GM19043 (cell line): ENCODE measurements at regions not wholly inside any gene's neighbourhood (a gene's known extent, or its start where the extent isn't known, plus 50 kb on each side); places are given as distances from the start of the nearest gene placed in this dataset.
"Not testable (repeated sequence)": the region's sequence is repeated elsewhere in the genome, so short reads cannot be mapped to it uniquely, and the experiment has no call there.

Source experiments
- ATAC-seq: cut with Tn5 transposase; IDR thresholded peaks from one replicate; pipeline ENCODE4 v1.9.1; 2021; ENCODE audit warnings: low read depth; ENCODE audit not compliant: unreplicated experiment

DNA sequence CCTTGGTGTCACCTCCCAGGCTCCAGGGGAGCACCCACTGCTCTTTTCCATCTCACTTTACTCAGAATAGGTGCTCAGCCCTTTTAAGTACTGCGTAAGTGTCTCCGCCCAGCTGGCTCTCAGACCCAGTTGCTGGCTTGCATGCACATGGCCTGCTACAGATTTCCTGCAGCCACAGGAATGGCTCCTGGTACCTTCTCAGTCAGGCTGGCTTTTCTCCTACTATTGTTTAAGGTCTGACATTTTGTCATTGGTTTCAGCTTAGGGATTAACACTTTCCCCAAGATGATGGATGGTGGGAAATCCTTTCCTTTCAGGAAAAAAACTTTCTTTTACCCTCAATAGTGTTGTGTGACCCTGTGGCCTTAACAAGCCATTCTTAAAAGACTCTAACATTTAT, 1652.3 kb upstream of the WWC1 start:
- no peak for ATAC-seq

DNA sequence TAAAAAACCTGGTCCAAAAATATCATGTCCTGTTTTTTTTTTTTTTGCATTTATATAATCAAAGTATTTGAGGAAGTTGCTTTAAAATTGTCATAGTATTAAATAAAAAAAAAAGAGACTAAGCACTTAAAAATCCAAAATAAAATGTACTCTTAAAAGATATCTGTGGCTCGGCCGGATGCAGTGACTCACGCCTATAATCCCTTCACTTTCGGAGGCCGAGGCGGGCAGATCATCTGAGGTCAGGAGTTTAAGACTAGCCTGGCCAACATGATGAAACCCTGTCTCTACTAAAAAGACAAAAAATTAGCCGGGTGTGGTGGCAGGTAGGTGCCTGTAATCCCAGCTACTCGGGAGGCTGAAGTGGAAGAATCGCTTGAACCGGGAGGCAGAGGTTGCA, 1651.3 kb upstream of the WWC1 start:
- not testable (repeated sequence) for ATAC-seq

DNA sequence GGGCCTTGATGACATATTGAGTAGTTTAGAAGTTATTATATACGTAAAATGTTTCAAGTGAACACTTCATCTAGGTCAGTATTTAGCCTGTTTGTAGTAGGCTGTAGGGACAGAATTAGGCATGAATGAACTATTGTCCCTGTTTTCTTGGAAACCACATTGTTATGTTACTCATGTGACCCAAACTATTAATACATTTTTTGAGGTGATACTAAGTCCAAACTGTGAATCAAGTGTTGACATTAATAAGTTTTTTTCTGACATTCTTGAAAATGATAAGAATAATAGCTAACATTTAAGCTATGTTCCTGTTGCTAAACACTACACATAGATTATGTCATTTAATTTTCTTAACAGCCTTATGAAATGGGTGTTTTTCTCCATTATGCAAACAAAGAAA, 1642.7 kb upstream of the WWC1 start:
- no peak for ATAC-seq

DNA sequence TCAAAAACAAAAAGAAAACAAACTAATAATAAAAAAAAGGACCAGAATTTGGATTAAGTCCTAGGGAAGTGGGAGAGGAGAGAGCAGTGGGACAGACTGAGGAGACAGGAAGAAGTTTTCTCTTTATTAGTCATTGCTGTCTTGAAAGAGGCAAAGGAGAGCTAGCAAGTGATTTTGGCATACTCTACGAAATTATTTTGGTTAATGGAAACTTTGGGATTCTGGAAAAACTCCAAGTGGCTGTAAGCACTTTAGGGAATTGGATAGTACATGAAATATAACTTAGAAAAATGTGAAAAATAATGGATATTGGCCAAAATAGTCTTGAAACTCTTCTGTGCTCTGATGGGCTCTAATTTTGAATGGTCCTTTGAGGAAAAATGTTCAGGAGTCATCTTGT, 1641.8 kb upstream of the WWC1 start:
- no peak for ATAC-seq

DNA sequence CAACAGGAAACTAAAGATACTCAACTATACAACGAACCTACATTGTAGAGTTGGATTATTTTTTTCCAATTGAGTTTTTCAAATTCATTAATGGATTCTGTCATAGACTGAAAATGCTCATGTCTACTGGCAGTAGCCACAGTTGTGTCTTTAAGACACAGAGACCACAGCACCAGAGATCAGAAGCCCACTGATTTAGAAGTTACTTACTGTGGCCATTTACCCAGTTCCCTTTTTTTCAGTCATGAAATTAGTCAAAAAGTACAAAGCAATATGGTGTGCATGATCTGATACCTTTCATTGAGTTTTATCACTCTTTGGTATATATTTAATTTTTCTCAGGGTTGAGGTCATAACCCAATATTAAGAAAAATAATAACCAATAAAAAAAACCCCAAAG, 1640.2 kb upstream of the WWC1 start:
- ATAC-seq: no peak

DNA sequence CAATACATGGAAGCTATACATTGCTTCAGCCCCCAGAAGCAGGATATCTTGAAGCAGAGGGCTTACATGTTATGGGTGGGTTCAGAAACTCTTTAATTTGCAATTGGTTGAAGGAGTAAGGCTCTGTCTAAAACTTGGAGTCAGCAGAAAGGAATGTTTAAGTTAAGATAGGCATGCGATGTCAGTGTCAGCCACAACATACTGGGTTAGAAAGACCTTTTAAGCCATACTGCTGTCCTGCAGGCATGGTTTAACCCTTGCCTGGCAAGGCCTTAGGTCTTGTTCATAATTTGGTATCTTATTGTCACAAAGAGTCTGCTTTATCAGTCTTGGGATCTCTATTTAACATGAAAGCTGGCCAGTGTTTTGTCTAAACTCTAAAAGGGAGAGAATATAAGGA, 1619.6 kb upstream of the WWC1 start:
- no peak for ATAC-seq

DNA sequence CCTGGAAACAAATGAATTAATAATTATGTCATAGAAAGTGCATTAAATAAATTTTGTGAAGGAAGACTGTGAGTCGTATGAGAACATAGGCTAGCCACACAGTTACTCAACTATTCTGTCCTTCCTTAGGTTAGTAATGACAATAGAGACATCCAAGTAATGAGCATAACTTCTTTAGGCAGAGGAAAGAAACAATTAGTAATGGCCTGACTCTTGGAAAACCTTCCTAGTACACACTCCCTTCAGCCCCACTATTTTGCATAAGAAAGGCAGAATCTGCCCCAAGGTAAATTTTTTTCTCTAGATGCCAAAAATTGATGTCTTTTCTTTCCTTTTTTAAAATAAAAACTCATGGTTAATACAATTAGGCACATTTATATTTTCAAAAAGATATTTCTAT, 1619.0 kb upstream of the WWC1 start:
- ATAC-seq: no peak

DNA sequence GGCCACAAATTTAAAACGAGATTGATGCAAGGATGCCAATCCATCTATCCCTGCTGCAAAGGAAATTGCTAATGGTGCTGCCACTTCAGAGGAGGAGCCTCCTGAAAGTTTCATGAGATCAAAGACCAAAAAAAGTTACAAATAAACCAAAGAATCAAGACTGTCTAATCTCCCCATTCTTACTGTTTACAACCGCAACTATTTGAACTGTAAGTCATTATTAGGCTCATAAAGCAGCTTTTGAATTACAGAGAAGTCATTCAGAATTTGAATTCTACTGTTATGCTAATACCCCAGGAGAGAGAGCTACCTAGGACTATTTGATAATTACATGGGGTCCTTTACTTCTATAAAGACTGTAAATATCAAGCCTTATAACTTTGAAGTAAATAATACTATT, 1613.6 kb upstream of the WWC1 start:
- no peak for ATAC-seq

DNA sequence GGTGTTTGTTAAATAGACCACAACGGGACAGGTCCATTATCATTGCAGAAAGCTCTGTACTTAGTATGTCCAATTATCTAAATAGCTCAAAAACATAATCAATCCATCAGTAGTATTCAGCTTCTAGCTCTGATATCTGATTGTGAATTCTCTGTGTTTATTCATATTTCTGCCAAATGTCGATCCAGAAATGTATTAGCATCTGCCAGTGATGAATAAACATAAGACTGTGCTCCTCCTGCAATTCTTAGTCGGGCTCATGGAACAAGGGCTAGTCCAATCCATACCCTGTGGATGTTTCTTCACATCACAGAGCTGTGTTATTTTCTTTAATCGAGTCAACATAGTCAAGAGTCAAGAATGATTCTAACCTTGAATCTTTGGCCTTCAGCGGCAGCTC, 1612.1 kb upstream of the WWC1 start:
- ATAC-seq: no peak

DNA sequence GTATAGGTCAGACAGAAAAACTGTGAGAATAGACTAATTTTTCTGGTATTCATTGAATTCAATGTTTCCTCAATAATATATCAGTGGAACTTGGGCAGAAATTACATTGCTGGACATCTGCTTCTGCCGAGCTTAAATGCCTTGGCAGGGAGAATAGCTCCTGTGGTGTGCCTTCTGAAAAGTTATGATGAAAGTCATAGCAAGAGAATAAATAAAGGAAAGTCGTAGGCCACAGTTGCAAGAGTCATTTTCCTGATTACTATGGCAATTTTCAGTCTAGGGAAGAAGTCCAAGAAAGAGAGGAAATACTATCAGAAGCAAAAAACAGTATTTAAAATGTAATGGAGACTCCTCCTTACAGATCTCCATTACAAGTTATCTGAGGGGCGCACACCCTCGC, 1596.1 kb upstream of the WWC1 start:
- ATAC-seq: no peak

DNA sequence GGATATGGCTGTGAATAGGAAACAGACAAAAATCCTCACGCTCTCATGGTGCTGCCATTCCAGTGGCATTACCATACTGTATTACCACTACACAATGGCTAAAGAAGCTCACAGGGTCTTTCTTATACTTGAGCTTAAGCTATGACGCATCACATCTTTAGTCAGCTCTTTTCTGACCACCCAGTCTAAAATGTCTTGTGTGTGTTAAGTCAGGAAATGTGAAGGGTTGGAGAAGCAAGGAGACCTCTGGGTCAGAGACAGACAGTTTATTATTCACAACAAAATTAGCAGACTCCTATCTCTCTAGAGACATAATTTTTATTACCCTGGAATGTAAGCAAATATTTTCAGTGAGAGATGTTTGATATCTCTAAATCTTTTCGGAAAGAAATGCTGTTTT, 1583.2 kb upstream of the WWC1 start:
- ATAC-seq: no peak

DNA sequence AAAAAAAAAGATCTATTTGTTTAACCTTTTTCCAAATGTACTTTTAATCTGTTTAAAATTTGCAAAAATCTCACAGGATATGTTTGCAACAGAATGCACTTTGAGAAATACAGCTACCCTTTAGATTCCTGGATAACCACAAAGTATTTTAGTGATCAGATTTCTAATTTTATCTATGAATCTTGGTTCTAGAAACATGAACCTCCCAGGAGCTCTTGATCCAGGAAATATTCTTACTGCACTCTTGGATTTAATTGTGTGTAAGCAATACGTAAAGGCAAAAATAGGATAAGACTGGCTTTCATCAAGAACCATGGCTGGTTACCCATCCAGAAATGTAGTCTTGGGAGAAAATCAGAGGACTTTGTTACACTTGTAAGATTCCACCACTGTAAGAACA, 1581.8 kb upstream of the WWC1 start:
- ATAC-seq: no peak

DNA sequence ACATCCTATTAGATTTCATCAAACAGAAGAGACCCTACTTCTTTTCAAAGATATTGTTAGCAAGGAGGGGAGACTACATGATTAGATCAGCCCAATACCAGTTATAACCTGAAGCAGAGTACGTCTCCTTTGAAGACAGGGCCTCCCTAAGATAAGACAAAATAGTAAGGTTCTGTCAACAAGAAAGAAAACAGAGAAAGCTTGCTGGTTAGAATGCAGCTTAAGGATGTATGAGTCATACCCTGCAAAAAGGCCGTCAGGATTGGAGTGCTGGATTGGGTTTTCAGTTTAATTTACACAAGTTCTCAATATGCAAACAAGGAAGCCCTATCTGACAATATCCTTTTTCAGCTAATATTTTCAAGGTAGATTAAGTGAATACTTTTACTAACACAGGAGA, 1581.2 kb upstream of the WWC1 start:
- ATAC-seq: no peak

DNA sequence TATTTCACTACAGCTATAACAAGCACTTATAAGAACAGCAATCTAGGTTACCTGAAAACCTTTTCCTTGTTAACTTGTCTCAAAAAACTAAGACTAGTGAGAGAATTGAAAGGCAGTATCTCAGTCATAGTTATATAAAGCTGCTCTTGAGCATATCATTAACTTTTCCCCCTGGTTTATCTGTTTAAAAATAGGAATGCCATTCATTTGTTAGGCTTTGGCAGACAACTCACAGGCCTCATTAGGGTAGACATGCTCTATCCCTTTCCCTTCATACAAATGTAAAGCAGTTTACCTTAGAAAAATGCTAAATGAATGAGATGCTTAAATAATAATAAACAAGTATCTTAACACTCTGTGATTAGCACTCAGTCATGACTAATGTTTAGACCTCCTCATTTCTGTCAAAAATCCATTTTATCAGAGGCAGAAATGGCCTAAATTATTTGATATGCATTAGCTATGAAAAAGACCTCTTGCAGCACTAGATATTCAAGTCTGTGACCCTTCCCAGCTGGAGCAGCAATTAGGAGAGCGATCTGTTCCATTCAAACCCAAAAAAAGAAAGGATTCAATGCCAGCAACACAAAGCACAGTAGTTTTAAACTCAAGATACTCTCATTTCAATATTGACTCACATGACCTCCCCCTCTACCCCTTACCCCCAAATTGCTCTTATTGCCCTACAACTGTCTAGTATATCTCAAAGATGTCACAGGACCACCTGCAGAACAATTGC, 1578.8 kb upstream of the WWC1 start:
- no peak for ATAC-seq

DNA sequence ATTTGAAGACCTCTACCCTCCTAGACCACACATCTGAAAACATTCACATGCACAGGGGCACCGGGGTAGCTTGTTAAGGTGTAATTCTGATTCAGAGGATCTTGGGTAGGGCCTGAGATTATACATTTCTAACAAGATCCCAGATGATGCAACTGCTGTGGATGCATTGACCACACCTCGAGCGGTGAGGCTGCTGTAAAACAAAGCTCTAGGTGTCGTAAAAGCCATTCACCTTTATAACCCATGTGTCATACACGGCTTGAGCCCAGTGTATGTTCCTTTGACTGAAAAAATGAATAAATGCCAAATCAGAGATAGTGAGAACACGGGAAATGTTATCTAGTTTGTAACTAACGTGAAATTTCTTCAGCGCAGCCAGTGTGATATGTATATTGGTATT, 1578.2 kb upstream of the WWC1 start:
- ATAC-seq: no peak

DNA sequence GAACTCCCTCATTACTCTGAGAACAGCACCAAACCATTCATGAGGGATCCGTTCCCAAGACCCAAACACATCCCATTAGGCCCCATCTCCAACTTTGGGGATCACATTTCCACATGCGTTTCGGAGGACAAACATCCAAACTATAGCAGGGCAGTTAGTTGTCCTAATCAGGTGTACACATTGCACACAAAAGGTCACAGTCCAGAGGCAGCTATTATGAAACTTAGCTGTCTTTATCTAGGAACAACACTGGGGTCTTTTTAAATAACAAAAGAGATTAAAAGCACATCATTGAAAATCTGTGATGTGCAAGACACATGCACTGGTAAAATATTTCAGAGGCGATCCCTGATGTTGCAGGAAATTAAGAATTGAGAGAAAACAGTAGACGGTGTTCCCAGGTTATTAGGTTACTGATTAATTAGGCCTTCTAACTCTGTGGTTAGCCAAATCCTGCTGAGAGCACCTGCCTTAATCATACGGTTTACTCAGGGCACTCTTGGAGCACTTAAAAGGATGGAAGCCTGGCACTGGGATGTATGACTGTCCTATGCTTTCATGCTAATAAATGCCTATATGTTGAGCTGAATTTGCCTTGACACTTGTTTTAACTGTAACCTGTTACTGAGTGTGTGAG, 1574.5 kb upstream of the WWC1 start:
- ATAC-seq: no peak

DNA sequence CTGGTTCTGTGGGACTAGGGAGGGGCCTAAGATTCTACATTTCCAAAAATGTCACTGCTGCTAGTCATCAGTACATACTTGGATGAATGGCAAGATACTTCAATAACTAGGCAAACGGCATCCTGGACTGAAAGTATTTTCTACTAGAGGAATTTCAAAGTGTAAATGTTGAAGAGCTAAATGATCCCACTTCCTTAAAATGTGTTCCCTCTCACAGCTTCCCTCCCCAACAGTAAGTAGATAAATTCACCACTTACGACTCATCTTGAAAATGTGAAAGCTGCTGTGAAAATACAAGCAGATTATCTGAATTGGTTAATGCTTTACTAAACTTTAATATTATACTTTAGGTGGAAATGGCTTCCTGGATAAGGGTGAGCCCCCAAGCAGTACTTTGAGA, 1571.5 kb upstream of the WWC1 start:
- no peak for ATAC-seq

DNA sequence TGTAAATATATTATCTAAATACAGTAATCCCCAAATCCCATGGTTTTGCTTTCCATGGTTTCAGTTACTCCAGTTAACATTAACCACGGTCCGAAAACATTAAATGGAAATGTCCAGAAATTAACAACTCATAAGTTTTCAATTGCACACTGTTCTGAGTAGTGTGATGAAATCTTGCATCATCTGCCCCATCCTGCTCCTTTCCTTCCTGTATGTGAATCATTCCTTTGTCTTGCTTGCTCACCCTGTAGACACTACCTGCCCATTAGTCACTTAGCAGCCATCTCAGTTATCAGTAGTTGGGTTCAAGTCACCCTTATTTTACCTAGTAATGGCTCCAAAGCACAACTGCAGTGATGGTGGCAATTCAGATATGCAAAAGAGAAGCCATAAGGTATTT, 1568.5 kb upstream of the WWC1 start:
- no peak for ATAC-seq

DNA sequence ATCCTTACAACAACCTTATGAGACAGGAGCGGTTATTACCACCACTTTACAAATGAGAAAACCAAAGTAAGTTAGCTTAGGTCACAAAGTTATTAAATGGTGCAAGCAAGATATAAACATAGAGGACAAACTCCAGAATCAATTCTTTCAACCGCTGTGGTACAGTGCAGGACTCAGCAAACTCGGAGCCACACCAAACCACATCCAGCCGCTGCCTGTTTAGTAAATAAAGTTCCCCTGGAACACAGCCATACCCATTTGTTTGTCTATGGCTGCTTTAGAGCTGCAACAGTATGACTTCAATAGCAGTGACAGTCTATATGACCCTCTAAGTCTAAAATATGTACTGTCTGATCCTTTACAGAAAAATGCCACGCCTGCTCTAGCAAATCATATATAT, 1567.2 kb upstream of the WWC1 start:
- ATAC-seq: no peak

DNA sequence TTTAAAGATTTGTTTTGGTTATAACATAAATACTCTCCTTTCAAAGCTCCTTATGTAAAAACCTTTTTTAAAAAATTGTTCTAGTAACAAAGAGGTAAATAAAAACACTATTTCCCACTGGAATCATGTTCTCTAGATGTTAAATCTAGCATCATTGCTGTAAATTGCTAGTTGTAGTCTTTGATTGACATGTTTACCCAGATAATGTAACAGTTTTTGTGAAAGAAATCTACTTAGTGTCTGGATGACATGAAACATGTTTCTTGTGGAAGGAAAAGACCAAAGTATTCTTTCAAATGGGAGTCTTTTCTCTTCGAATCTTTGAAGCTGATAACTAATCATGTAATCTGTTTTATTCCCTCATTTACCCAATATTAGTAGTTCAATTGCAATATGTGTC, 1565.9 kb upstream of the WWC1 start:
- ATAC-seq: no peak

DNA sequence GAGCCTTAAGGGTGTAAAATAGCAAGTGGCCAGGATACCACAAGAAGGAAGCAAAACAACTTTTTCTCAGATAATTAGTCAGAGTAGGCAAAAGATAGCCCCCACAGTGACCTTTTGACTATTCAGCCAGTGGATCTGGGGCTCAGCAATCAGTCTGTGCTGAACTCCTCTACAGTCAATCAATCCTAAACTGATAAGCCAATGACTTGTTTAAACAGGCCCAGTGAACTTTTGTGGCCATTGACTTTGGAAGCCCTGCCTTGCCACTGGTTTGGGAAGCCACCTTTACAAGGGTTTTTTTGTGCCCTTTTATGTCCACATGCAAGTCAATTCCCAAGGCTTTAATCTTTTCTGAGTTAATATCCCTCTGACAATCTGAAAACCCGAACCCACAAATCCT, 1565.0 kb upstream of the WWC1 start:
- no peak for ATAC-seq

DNA sequence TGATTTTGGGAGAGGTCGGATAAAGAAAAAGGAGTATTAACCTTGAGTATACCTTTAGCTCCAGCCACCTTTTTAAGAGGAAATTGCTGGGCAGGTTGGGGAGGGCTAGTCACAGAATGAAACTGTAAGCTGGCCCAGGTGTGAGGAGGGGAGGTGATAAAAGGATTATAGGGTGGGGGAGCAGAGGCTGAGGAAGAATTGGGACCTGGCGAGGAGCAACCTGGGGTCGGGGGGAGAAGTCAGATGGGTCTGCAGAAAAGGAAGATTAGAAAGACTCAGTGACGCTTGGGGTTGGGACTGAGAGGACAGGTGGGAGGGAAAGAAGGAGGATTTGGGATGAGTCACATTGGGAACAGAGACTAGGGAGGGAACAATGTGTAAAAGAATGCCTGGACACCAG, 1548.5 kb upstream of the WWC1 start:
- ATAC-seq: not testable (repeated sequence)

DNA sequence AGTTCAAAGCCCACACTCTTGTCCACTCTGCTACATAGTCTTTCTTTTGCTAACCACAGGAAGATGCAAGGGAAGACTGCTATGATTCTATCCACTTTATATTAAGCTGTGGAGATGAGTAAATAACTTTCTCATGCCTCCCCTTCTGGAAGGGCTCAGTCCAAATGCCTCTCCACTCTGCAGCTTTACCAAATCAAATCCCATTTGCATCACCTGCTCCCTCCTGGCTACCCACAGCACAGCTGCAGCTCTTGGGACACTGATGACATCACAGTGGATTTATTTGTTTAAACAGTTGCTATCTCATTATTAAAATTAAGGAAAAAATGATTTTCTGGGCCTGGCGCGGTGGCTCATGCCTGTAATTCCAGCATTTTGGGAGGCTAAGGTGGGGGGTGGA, 1544.9 kb upstream of the WWC1 start:
- ATAC-seq: no peak
